RWPE2 (cell line): ENCODE measurements at regions not wholly inside any gene's neighbourhood (a gene's known extent, or its start where the extent isn't known, plus 50 kb on each side); places are given as distances from the start of the nearest gene placed in this dataset.
"Not testable (repeated sequence)": the region's sequence is repeated elsewhere in the genome, so short reads cannot be mapped to it uniquely, and the experiment has no call there.

ENCODE experiments used
- ATAC-seq: fragments of 200-7000 bp; cut with Tn5 transposase; 3 replicates; pipeline ENCODE4 v1.9.1; 2021; ENCODE audit warnings: low read depth
- DNase-seq: peaks from one replicate; pipeline ENCODE4 v3.0.0-alpha.2; 2020; ENCODE audit warnings: low spot score
- H3K27ac ChIP-seq: fragments of 450-650 bp; 2 replicates; pipeline ENCODE4 v1.5.1; 2017; ENCODE audit warnings: mild to moderate bottlenecking; ENCODE audit not compliant: poor library complexity, severe bottlenecking
- H3K27me3 ChIP-seq: fragments of 250-450 bp; sonication (Bioruptor Pico); 2 replicates; pipeline ENCODE4 v1.5.1; 2021; ENCODE audit warnings: mild to moderate bottlenecking, moderate library complexity; ENCODE audit not compliant: insufficient read depth, poor library complexity, severe bottlenecking
- H3K36me3 ChIP-seq: fragments of 250-450 bp; sonication (Bioruptor Pico); 2 replicates; pipeline ENCODE4 v1.5.1; 2020; ENCODE audit warnings: low read depth, mild to moderate bottlenecking, moderate library complexity
- H3K4me1 ChIP-seq: fragments of 250-450 bp; sonication (Bioruptor Pico); 2 replicates; pipeline ENCODE4 v1.5.1; 2021; ENCODE audit warnings: mild to moderate bottlenecking, moderate library complexity; ENCODE audit not compliant: insufficient read depth, poor library complexity, severe bottlenecking
- H3K4me3 ChIP-seq: fragments of 250-450 bp; sonication (Bioruptor Pico); 2 replicates; pipeline ENCODE4 v1.5.1; 2021; ENCODE audit warnings: mild to moderate bottlenecking, moderate library complexity; ENCODE audit not compliant: severe bottlenecking
- H3K9me3 ChIP-seq: fragments of 250-450 bp; sonication (Bioruptor Pico); 2 replicates; pipeline ENCODE4 v1.5.1; 2021; ENCODE audit warnings: mild to moderate bottlenecking, moderate library complexity; ENCODE audit not compliant: severe bottlenecking
- CTCF ChIP-seq: fragments of 450-650 bp; IDR thresholded peaks from one replicate; pipeline ENCODE4 v1.5.1; 2017; ENCODE audit warnings: mild to moderate bottlenecking, moderate library complexity; ENCODE audit not compliant: poor library complexity, severe bottlenecking

DNA sequence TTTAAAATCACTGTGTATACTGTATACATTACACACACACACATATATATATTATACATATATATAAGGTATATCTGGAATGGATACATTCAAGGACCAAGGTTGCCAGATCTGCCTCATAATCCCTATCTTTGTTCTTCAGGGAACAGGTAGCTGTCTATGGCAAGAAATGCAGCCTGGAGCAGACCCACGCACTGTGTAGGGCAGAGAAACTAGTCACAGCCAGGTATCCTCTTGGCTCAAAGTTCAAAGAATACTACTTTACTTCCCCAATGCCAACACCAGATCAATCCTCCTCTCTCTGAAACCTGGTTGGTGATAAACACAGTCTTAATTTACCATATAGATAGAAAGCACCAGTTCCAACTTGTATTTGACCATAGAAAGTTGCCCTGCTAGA, 313.6 kb downstream of the PRELID2 start:
- H3K4me1 ChIP-seq: no peaks in the 10 kb centered on the region
- no peak overlapping the region for H3K4me3 ChIP-seq
- no peak for DNase-seq
- H3K9me3 ChIP-seq: no peaks in the 10 kb centered on the region
- H3K27ac ChIP-seq: no peak overlapping the region
- TF ChIP-seq CTCF: no peak
- ATAC-seq: no peak
- no peaks in the 10 kb centered on the region for H3K27me3 ChIP-seq
- no peaks in the 10 kb centered on the region for H3K36me3 ChIP-seq

DNA sequence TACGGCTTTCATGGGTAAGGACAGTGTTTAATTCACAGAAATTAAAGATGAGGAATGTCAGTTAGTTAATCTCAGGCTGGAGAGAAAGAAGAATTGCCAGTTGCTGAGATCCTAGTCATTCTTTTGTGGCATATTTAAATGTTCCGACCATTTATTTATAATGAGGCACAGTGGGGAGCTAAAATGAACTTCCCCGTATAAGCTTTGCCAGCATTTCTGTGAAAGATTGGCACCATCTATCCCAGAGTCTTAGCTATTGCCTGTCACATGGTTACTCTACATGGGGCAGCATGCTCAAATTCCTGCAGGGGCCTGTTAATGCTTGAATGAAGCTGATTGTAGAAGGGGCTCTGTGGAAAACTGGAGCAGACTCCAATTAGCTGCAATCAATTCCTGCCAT, 314.1 kb downstream of the PRELID2 start:
- H3K4me3 ChIP-seq: no peak overlapping the region
- no peaks in the 10 kb centered on the region for H3K36me3 ChIP-seq
- DNase-seq (no peak), ATAC-seq (no peak)
- H3K4me1 ChIP-seq: no peaks in the 10 kb centered on the region
- H3K9me3 ChIP-seq: no peaks in the 10 kb centered on the region
- H3K27ac ChIP-seq: no peak overlapping the region
- no peaks in the 10 kb centered on the region for H3K27me3 ChIP-seq
- TF ChIP-seq CTCF: no peak

GRCh38 chr5:145520335-145520734, 314.8 kb downstream of the PRELID2 start:
- no peaks in the 10 kb centered on the region for H3K27me3 ChIP-seq
- DNase-seq (no peak), ATAC-seq (no peak)
- TF ChIP-seq CTCF: no peak
- no peaks in the 10 kb centered on the region for H3K4me1 ChIP-seq
- H3K4me3 ChIP-seq: no peak overlapping the region
- H3K36me3 ChIP-seq: no peaks in the 10 kb centered on the region
- H3K27ac ChIP-seq: no peak overlapping the region
- H3K9me3 ChIP-seq: no peaks in the 10 kb centered on the region

DNA sequence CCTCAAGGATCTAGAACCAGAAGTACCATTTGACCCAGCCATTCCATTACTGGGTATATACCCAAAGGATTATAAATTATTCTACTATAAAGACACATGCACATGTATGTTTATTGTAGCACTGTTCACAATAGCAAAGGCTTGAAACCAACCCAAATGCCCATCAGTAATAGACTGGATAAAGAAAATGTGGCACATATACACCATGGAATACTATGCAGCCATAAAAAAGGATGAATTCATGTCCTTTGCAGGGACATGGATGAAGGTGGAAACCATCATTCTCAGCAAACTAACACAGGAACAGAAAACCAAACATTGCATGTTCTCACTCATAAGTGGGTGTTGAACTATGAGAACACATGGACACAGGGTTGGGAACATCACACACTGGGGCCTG, 317.6 kb downstream of the PRELID2 start:
- H3K4me1 ChIP-seq, H3K27ac ChIP-seq, H3K36me3 ChIP-seq, H3K27me3 ChIP-seq, ATAC-seq, H3K9me3 ChIP-seq, DNase-seq, H3K4me3 ChIP-seq: not testable (repeated sequence)

DNA sequence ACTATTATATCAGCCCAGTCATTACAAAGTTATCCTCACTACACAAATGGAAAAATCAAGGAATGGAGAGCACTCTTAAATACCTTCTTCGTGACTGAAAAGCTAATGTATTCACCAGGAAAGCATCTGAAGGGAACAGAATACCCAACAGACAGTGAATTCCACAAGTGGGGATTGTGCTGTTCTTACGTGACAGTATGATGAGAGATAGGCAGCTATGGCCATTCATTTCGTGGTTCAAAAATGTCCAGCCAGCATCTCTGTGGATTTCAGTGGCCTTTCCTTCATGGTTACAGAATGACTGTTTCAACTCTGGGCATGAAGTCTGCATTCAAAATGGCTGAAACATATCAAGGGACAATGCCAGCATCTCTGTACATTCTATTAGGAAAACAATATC, 323.8 kb downstream of the PRELID2 start:
- no peak for DNase-seq
- Histone ChIP-seq H3K36me3 (no peaks in the 10 kb centered on the region), H3K27me3 (no peaks in the 10 kb centered on the region), H3K4me3 (no peak overlapping the region), H3K4me1 (no peaks in the 10 kb centered on the region), H3K9me3 (no peaks in the 10 kb centered on the region), H3K27ac (no peak overlapping the region)
- TF ChIP-seq CTCF: no peak
- no peak for ATAC-seq
